WERI-Rb-1 (cell line): ENCODE measurements at regions not wholly inside any gene's neighbourhood (a gene's known extent, or its start where the extent isn't known, plus 50 kb on each side); places are given as distances from the start of the nearest gene placed in this dataset.

Source experiments
- DNase-seq: peaks from one replicate; pipeline ENCODE4 v3.0.0-alpha.2; 2020
- H3K27ac ChIP-seq: fragments of 250-450 bp; sonication (Bioruptor Pico); 2 replicates; pipeline ENCODE4 v1.5.1; 2020; ENCODE audit warnings: mild to moderate bottlenecking, moderate library complexity
- H3K27me3 ChIP-seq: fragments of 250-450 bp; sonication (Bioruptor Pico); 2 replicates; pipeline ENCODE4 v1.5.1; 2021; ENCODE audit warnings: mild to moderate bottlenecking, low read depth, moderate library complexity; ENCODE audit not compliant: insufficient read depth, severe bottlenecking
- H3K36me3 ChIP-seq: fragments of 250-450 bp; sonication (Bioruptor Pico); 2 replicates; pipeline ENCODE4 v1.5.1; 2020; ENCODE audit warnings: mild to moderate bottlenecking, moderate library complexity
- H3K4me3 ChIP-seq: 2 replicates; pipeline ENCODE4 v1.5.1; 2011; ENCODE audit warnings: low read depth, mild to moderate bottlenecking, control low read depth, low read length
- H3K9me3 ChIP-seq: fragments of 250-450 bp; sonication (Bioruptor Pico); 2 replicates; pipeline ENCODE4 v1.5.1; 2021; ENCODE audit warnings: mild to moderate bottlenecking, moderate library complexity; ENCODE audit not compliant: severe bottlenecking
- TF ChIP-seq, protein P1 (sequence below): IDR thresholded peaks from 2 replicates; pipeline ENCODE4 v1.5.1; 2011; ENCODE audit warnings: low read depth, mild to moderate bottlenecking, control low read depth, inconsistent platforms, low read length

DNA sequence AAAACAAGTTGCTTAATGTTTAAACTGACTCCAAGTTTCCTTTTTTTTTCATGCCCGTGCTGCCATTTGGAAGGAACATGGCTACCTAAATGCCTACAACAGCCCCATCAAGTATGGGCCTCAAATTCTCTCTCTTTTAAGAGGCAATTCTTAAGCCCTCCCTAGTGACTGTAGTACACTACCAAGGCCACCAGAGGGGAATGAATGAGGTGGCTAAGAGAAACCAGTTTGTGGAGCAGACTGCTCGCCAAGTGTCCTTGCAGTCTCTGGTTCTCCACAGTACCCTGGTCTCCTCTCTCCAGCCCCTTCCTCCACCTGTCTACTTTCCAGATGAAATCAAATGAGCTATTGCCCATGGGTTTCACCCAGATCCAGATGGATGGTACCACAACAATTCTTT lies 1809.6 kb downstream of the BRINP3 start:
- H3K27ac ChIP-seq, result no peak overlapping the region
- DNase-seq, result no peak
- no peak overlapping the region for H3K4me3 ChIP-seq
- TF ChIP-seq, protein P1, sequence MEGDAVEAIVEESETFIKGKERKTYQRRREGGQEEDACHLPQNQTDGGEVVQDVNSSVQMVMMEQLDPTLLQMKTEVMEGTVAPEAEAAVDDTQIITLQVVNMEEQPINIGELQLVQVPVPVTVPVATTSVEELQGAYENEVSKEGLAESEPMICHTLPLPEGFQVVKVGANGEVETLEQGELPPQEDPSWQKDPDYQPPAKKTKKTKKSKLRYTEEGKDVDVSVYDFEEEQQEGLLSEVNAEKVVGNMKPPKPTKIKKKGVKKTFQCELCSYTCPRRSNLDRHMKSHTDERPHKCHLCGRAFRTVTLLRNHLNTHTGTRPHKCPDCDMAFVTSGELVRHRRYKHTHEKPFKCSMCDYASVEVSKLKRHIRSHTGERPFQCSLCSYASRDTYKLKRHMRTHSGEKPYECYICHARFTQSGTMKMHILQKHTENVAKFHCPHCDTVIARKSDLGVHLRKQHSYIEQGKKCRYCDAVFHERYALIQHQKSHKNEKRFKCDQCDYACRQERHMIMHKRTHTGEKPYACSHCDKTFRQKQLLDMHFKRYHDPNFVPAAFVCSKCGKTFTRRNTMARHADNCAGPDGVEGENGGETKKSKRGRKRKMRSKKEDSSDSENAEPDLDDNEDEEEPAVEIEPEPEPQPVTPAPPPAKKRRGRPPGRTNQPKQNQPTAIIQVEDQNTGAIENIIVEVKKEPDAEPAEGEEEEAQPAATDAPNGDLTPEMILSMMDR, result no peak
- H3K9me3 ChIP-seq, result no peaks in the 10 kb centered on the region
- no peaks in the 10 kb centered on the region for H3K36me3 ChIP-seq
- H3K27me3 ChIP-seq, result no peaks in the 10 kb centered on the region

DNA sequence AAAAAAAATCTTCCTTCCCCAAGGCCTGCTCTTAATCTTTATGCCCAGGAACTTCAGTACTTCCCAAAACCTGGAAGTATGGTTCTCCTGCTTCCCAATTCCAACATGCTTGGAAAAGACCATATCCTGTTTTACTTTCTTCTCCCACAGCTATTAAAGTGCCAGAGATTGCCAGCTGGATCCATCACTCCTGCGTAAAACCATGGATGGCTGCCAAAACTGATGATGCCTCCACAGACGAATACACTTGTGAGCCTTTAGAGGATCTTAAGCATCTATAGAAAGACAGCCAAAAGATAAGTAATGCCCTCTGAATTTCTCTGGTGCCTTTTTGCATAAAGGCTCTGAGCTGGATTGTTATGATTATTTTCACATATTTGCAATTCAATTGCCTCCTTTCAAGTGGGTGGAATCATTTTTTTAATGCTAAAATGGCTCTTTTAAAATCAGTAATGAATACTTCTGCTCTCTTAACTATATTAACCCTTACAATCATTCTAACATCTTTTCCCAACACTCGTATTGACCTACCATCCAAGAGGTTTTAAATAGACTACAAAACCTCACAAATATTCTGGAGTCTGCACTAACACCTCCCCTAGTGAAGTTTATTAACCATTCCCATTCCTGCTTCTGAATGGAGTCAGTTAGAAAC lies 1807.8 kb downstream of the BRINP3 start:
- Histone ChIP-seq H3K27me3 (no peaks in the 10 kb centered on the region), H3K9me3 (no peaks in the 10 kb centered on the region), H3K4me3 (no peak overlapping the region), H3K36me3 (no peaks in the 10 kb centered on the region), H3K27ac (no peak overlapping the region)
- TF ChIP-seq, protein P1, result no peak
- no peak for DNase-seq

DNA sequence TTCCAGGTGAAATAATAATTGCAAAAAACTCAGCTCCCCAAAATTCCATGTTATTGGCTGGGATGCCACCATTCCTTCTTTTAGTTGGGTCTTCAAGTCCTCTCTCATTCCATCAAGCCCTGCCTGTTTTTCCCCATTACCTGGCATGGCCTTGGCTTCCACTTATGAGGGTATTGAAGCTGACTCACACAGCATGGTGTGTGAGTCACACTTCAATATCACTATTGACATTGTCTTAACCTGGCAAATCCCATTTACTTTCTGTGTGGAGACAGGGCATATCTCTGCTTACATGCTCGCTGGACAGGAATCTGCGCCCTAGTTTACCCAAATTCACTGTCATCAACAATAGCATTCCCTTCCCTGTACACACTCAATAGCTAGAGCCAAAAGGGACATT lies 1806.8 kb downstream of the BRINP3 start:
- Histone ChIP-seq H3K36me3 (no peaks in the 10 kb centered on the region), H3K27me3 (no peaks in the 10 kb centered on the region), H3K4me3 (no peak overlapping the region), H3K9me3 (no peaks in the 10 kb centered on the region), H3K27ac (no peak overlapping the region)
- no peak for DNase-seq
- TF ChIP-seq, protein P1, result no peak

DNA sequence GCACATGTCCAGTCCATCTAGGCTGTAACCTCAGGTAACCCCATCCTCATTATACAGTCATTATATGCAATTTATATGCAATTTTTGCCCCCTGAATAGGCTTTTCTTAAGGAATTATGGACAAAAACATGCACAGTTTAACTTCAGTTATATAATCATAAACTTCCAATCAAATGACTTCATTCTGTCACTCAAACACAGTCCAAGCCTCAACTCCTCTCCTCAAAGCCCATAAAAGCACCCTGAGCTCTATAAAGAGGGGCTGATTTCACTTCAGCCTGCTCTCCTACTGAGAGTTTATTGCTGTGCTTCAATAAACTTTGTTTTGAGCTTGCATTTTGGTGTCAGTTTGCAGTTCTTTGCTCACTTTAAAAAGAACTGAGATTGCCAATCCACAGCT lies 1805.5 kb downstream of the BRINP3 start:
- Histone ChIP-seq H3K9me3 (no peaks in the 10 kb centered on the region), H3K27ac (no peak overlapping the region), H3K36me3 (no peaks in the 10 kb centered on the region), H3K4me3 (no peak overlapping the region), H3K27me3 (no peaks in the 10 kb centered on the region)
- DNase-seq, result no peak
- TF ChIP-seq, protein P1, result no peak

DNA sequence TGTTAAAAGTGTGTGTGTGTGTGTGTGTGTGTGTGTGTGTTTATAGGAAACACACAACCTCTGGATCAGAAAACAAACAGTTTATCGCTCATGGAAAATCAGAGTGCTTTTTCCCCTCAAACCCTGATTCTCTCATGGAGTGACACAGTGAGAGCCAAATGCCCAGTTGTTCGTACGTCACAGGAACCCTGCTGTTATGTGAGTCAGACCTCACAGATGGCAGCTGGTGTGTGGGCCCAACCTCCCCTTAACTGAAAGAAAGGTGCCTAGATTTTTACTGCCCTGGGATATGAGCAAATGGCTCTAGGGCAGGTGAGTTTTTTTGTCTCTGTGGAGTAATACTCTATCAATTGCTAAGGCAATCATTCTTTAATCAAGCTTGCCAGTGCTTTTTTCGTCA lies 1788.1 kb downstream of the BRINP3 start:
- H3K9me3 ChIP-seq, result no peaks in the 10 kb centered on the region
- H3K27ac ChIP-seq, result no peak overlapping the region
- no peaks in the 10 kb centered on the region for H3K27me3 ChIP-seq
- TF ChIP-seq, protein P1, result no peak
- H3K4me3 ChIP-seq, result no peak overlapping the region
- DNase-seq, result no peak
- no peaks in the 10 kb centered on the region for H3K36me3 ChIP-seq

DNA sequence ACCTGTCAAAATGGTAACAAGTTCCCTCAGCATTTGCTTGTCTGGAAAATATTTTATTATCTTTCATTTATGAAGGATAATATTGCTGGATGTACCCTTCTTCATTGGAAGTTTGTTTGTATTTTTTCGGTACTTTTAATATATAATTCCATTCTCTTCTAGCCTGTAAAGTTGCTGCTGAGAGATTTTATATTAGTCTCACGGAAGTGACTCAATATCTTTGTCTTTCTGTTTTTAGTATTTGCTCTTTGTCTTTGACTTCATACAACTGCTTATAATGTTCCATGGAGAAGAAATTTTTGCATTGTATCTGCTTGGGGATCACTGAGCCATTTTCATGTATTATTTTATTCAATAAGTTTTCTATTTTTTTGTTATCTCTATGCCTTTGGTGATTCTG lies 1777.5 kb downstream of the BRINP3 start:
- H3K27ac ChIP-seq, result no peak overlapping the region
- TF ChIP-seq, protein P1, result no peak
- H3K27me3 ChIP-seq, result no peaks in the 10 kb centered on the region
- DNase-seq, result no peak
- H3K9me3 ChIP-seq, result no peaks in the 10 kb centered on the region
- H3K36me3 ChIP-seq, result no peaks in the 10 kb centered on the region
- no peak overlapping the region for H3K4me3 ChIP-seq
